ENCODE measurements at regions not wholly inside any gene's neighbourhood (a gene's known extent, or its start where the extent isn't known, plus 50 kb on each side); places are given as distances from the start of the nearest gene placed in this dataset.

GRCh38 chr15:47460795-47461573 lies 256.3 kb upstream of the SEMA6D start:
- TF ChIP-seq SMARCC2 (IDR thresholded peaks at IDR 0.05) (no peak), CTCF (CRISPR knock-in tag; IDR thresholded peaks at IDR 0.05) (no peak), POLR2AphosphoS5 (IDR thresholded peaks at IDR 0.05; ENCODE audit: low read depth, low read length) (no peak), NCOA5 (CRISPR knock-in tag; IDR thresholded peaks at IDR 0.05) (no peak), SIN3B (IDR thresholded peaks at IDR 0.05; ENCODE audit: low read length) (no peak), GFI1 (CRISPR knock-in tag; IDR thresholded peaks at IDR 0.05; ENCODE audit: borderline replicate concordance) (no peak), CREM (IDR thresholded peaks at IDR 0.05) (no peak), CREM (CRISPR knock-in tag; IDR thresholded peaks at IDR 0.05) (no peak), NR2C2 (CRISPR knock-in tag; IDR thresholded peaks at IDR 0.05; ENCODE audit: borderline replicate concordance) (no peak)
